ENCODE measurements at regions not wholly inside any gene's neighbourhood (a gene's known extent, or its start where the extent isn't known, plus 50 kb on each side); places are given as distances from the start of the nearest gene placed in this dataset.

DNA sequence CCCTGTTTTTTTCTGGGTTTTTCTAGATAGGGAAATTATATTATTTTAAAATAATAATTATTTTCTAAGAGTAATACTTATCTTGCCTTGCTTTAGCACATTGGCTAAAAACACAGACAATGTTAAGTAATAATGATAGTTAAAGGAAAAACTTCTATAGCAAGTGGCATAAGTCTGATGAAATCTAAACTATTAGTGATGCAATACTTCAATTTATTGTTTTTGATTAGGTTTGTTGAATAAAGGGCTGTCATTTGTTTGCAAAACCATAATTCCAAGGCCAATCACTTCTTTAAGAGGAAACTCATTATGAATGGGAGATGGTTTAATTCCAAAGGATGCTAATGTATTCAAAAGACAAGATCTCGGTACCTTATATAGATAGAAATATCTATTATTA lies 293.8 kb upstream of the FBXL7 start:
- Histone ChIP-seq H4K20me1 (ENCODE audit: control insufficient read depth, extremely low read depth, insufficient read depth, low read length) (no peaks in the 10 kb centered on the region), H3K36me3 (ENCODE audit: control insufficient read depth in 2 of 2, extremely low read depth in 1 of 2, insufficient read depth in 2 of 2, low read length in 2 of 2) (no peaks in the 10 kb centered on the region), H3K4me2 (ENCODE audit: control insufficient read depth, extremely low read depth, insufficient read depth, low read depth, low read length) (no peak overlapping the region), H3K9ac (ENCODE audit: control insufficient read depth, extremely low read depth, insufficient read depth, low read length) (no peak overlapping the region), H3K4me1 (ENCODE audit: control insufficient read depth, extremely low read depth, insufficient read depth, low read length) (no peaks in the 10 kb centered on the region), H3K27me3 (ENCODE audit: control insufficient read depth, extremely low read depth, insufficient read depth, low read length) (no peaks in the 10 kb centered on the region), H2AFZ (ENCODE audit: control insufficient read depth, low read length) (no peak overlapping the region), H3K27ac (ENCODE audit: control insufficient read depth, insufficient read depth, low read length) (no peak overlapping the region), H3K9me3 (ENCODE audit: control insufficient read depth, low read depth, low read length) (no peaks in the 10 kb centered on the region), H3K79me2 (ENCODE audit: control insufficient read depth, insufficient read depth, low read length) (no peaks in the 10 kb centered on the region), H3K4me3 (ENCODE audit: control insufficient read depth in 2 of 3, extremely low read depth in 1 of 3, insufficient read depth in 2 of 3, low read depth in 1 of 3, low read length in 3 of 3) (no peak overlapping the region), H3K9me1 (ENCODE audit: control insufficient read depth, extremely low read depth, insufficient read depth, low read length) (no peaks in the 10 kb centered on the region)
- TF ChIP-seq, protein P1, sequence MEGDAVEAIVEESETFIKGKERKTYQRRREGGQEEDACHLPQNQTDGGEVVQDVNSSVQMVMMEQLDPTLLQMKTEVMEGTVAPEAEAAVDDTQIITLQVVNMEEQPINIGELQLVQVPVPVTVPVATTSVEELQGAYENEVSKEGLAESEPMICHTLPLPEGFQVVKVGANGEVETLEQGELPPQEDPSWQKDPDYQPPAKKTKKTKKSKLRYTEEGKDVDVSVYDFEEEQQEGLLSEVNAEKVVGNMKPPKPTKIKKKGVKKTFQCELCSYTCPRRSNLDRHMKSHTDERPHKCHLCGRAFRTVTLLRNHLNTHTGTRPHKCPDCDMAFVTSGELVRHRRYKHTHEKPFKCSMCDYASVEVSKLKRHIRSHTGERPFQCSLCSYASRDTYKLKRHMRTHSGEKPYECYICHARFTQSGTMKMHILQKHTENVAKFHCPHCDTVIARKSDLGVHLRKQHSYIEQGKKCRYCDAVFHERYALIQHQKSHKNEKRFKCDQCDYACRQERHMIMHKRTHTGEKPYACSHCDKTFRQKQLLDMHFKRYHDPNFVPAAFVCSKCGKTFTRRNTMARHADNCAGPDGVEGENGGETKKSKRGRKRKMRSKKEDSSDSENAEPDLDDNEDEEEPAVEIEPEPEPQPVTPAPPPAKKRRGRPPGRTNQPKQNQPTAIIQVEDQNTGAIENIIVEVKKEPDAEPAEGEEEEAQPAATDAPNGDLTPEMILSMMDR (optimal IDR thresholded peaks at IDR 0.05 in 1 of 3, IDR thresholded peaks at IDR 0.05 in 1 of 3, conservative IDR thresholded peaks at IDR 0.05 in 1 of 3; ENCODE audit: extremely low read depth in 1 of 3, insufficient read depth in 2 of 3, low read length in 3 of 3) = no peak
- TF ChIP-seq EZH2 (IDR thresholded peaks at IDR 0.05; ENCODE audit: low read length) = no peak
- no peak for FAIRE-seq
- dilution Hi-C loops (cut with MboI; ENCODE audit: extremely low pct_ligation_motif_present, low sequenced_read_pairs) = no loop called here
- DNase-seq (ENCODE audit: low read depth, low spot score) = no peak

DNA sequence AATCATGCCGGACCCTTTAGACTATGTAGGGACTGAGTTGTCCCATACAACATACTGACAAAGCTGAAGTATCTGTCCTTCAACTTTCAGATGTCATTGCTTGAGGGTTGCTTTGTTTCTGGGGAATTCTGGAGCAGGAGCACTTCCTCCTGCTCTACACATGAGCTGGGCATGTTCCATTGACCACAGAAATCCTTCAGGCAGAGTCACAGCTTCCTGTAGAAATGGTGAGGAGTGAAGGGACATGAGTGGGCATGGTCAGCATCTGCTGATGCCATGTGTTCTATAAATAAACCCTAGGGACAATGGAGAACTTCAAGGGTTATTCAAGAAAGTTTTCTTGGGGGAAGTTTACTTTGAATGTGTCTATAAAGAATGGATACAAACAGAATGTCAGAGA lies 296.6 kb upstream of the FBXL7 start:
- H3K36me3 ChIP-seq (ENCODE audit: control insufficient read depth in 2 of 2, extremely low read depth in 1 of 2, insufficient read depth in 2 of 2, low read length in 2 of 2) = no peaks in the 10 kb centered on the region
- H3K9ac ChIP-seq (ENCODE audit: control insufficient read depth, extremely low read depth, insufficient read depth, low read length) = no peak overlapping the region
- TF ChIP-seq, protein P1 (optimal IDR thresholded peaks at IDR 0.05 in 1 of 3, IDR thresholded peaks at IDR 0.05 in 1 of 3, conservative IDR thresholded peaks at IDR 0.05 in 1 of 3; ENCODE audit: extremely low read depth in 1 of 3, insufficient read depth in 2 of 3, low read length in 3 of 3) = no peak
- TF ChIP-seq EZH2 (IDR thresholded peaks at IDR 0.05; ENCODE audit: low read length) = no peak
- H3K79me2 ChIP-seq (ENCODE audit: control insufficient read depth, insufficient read depth, low read length) = no peaks in the 10 kb centered on the region
- H3K27me3 ChIP-seq (ENCODE audit: control insufficient read depth, extremely low read depth, insufficient read depth, low read length) = no peaks in the 10 kb centered on the region
- FAIRE-seq (no peak), DNase-seq (ENCODE audit: low read depth, low spot score) (no peak)
- no peaks in the 10 kb centered on the region for H4K20me1 ChIP-seq (ENCODE audit: control insufficient read depth, extremely low read depth, insufficient read depth, low read length)
- H3K4me3 ChIP-seq (ENCODE audit: control insufficient read depth in 2 of 3, extremely low read depth in 1 of 3, insufficient read depth in 2 of 3, low read depth in 1 of 3, low read length in 3 of 3) = no peak overlapping the region
- no peaks in the 10 kb centered on the region for H3K9me1 ChIP-seq (ENCODE audit: control insufficient read depth, extremely low read depth, insufficient read depth, low read length)
- dilution Hi-C loops (cut with MboI; ENCODE audit: extremely low pct_ligation_motif_present, low sequenced_read_pairs) = no loop called here
- no peak overlapping the region for H2AFZ ChIP-seq (ENCODE audit: control insufficient read depth, low read length)
- no peak overlapping the region for H3K4me2 ChIP-seq (ENCODE audit: control insufficient read depth, extremely low read depth, insufficient read depth, low read depth, low read length)
- H3K9me3 ChIP-seq (ENCODE audit: control insufficient read depth, low read depth, low read length) = no peaks in the 10 kb centered on the region
- no peak overlapping the region for H3K27ac ChIP-seq (ENCODE audit: control insufficient read depth, insufficient read depth, low read length)
- H3K4me1 ChIP-seq (ENCODE audit: control insufficient read depth, extremely low read depth, insufficient read depth, low read length) = no peaks in the 10 kb centered on the region
